T-helper 2 cell treated with Interferon-gamma antibody and Interleukin-4, amounts not matched to agents 5 μg/mL and 100 μg/mL, for 36 hours (primary cell): ENCODE measurements at regions not wholly inside any gene's neighbourhood (a gene's known extent, or its start where the extent isn't known, plus 50 kb on each side); places are given as distances from the start of the nearest gene placed in this dataset.

Experiments used
- DNase-seq: peaks from one replicate; pipeline ENCODE4 v3.0.0; 2021; ENCODE audit warnings: low spot score
- H3K27ac Mint-ChIP-seq: one replicate; pipeline ENCODE4 v1.8.0; 2021; ENCODE audit warnings: mild to moderate bottlenecking, mixed read lengths
- H3K27me3 Mint-ChIP-seq: one replicate; pipeline ENCODE4 v1.8.0; 2021; ENCODE audit warnings: low read depth, mixed read lengths
- H3K36me3 Mint-ChIP-seq: one replicate; pipeline ENCODE4 v1.8.0; 2021; ENCODE audit warnings: low read depth, mixed read lengths
- H3K4me1 Mint-ChIP-seq: one replicate; pipeline ENCODE4 v1.8.0; 2021; ENCODE audit warnings: low read depth, mixed read lengths
- H3K4me3 Mint-ChIP-seq: one replicate; pipeline ENCODE4 v1.8.0; 2022; ENCODE audit warnings: mild to moderate bottlenecking, moderate library complexity, mixed read lengths
- H3K9me3 Mint-ChIP-seq: one replicate; pipeline ENCODE4 v1.8.0; 2021; ENCODE audit warnings: mixed read lengths

DNA sequence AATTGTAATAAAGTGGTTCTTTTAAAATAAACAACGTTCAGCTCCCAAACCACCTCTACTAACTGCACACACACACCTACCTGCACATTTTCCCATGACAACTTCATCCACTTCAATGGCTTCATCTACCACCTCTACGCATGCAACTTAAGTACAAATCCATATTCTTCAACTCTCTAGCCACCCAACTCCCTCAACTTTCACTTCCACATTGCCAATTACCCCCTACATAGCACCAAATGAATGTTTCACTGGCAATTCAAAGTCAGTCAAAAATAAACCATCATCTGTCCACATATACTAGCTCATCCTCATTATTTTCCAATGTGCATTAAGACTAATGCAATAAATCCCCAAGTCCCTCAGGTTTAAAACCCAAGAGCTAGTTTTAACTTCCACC is 50.7 kb upstream of the ARHGAP32 start:
- Mint-ChIP-seq H3K27me3 (no peaks in the 10 kb centered on the region), H3K27ac (no peak overlapping the region), H3K9me3 (no peaks in the 10 kb centered on the region), H3K4me3 (no peak overlapping the region), H3K36me3 (no peaks in the 10 kb centered on the region), H3K4me1 (peaks cover 22% of the 10 kb centered on the region)
- DNase-seq = no peak
